ENCODE measurements at regions not wholly inside any gene's neighbourhood (a gene's known extent, or its start where the extent isn't known, plus 50 kb on each side); places are given as distances from the start of the nearest gene placed in this dataset.

DNA sequence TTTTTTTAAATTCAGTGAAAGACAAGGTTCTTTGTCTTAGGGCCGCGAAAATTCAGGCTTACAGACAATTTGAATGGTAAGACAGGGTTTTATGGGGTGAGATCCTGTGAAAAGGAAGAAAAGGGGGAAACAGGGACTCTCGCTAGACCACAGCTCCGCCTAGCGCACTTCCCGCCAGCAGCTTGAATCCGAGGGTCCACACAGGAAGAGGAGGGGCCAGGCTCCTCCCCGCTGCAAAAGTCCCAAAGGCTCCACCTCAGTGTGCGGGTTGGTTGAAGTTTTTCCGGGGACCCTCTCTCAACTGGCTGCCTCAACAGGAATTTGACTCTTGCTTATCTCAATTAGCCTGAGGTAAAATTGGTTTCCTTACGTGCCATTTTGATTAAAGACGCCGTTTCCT, 950.9 kb upstream of the CNTN5 start:
- Histone ChIP-seq H3K27me3 (ENCODE audit: insufficient read depth, low read length) (no peaks in the 10 kb centered on the region), H3K9me3 (ENCODE audit: low read length) (no peaks in the 10 kb centered on the region), H3K4me1 (ENCODE audit: insufficient read depth, low read length) (no peaks in the 10 kb centered on the region), H3K4me3 (ENCODE audit: low read length) (no peak overlapping the region), H2AFZ (ENCODE audit: low read depth, low read length) (no peak overlapping the region), H3K36me3 (ENCODE audit: insufficient read depth, low read length) (no peaks in the 10 kb centered on the region)

DNA sequence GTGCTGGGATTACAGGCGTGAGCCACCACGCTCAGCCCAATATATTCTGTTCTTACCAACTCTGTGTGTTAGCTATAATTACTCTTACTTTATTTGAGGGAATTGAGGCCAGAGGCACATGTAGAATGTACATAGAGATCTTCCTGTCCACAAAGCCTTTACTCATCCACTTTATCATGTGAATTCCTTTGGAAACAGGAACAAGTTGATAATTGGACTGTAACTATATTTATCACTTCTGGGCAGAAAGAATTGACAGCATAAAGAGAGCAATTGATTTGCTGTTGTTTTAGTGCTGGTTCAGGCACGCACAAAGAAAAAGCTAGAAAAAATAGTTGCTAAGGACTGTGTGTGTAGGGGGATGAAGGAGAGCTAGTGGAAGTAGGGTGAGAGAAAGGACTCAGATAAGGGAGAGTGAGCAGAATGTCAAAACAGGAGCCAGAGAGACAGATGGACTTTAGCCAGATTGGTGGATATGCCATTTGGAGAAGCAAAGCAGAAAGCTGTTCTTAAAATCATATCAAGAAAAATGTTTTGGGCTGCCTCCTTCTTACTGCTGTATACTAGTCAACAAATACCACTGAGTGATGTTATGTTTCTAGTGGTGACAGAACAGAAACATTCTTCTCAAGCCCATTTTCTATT, 929.8 kb upstream of the CNTN5 start:
- H3K4me1 ChIP-seq (ENCODE audit: insufficient read depth, low read length), result no peaks in the 10 kb centered on the region
- no peak overlapping the region for H3K4me3 ChIP-seq (ENCODE audit: low read length)
- H3K27me3 ChIP-seq (ENCODE audit: insufficient read depth, low read length), result no peaks in the 10 kb centered on the region
- no peaks in the 10 kb centered on the region for H3K36me3 ChIP-seq (ENCODE audit: insufficient read depth, low read length)
- H2AFZ ChIP-seq (ENCODE audit: low read depth, low read length), result no peak overlapping the region
- no peaks in the 10 kb centered on the region for H3K9me3 ChIP-seq (ENCODE audit: low read length)

DNA sequence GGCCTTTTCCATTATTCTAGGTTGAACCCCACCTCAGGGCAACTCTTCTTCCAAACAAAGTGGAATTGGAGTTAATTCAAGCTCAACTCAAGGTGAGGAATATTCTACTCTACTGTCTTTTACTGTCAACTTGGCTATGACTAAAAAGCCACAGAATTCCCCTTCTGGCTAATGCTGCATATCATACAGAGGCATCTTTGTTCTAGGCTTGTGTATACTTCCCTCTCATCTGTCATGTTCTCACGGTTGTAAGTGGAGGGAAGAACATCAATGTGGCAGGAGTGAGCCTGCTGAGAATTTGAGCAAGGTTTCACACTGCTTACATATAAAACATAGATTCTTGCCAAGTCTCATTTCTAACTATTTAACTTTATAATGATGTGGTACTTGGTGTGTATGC, 921.4 kb upstream of the CNTN5 start:
- Histone ChIP-seq H3K36me3 (ENCODE audit: insufficient read depth, low read length) (no peaks in the 10 kb centered on the region), H2AFZ (ENCODE audit: low read depth, low read length) (no peak overlapping the region), H3K4me3 (ENCODE audit: low read length) (no peak overlapping the region), H3K9me3 (ENCODE audit: low read length) (no peaks in the 10 kb centered on the region), H3K27me3 (ENCODE audit: insufficient read depth, low read length) (no peaks in the 10 kb centered on the region), H3K4me1 (ENCODE audit: insufficient read depth, low read length) (no peaks in the 10 kb centered on the region)

DNA sequence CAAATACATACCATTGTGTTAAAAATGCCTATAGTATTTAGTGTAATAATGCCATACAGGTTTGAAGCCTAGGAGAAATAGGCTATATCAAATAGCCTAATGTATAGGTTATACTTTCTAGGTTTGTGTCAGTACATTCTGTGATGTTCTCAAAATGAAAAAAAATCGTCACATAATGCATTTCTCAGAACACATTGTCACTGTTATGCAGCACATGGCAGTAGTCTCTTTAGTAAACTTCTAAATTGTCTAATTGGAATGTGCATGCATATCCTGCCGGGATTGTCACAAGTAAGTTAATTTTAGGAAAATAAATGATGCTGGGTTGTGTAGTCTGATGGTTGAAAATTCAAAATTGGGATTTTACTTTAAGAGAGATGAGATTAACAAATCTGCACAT, 920.1 kb upstream of the CNTN5 start:
- H2AFZ ChIP-seq (ENCODE audit: low read depth, low read length), result no peak overlapping the region
- H3K4me1 ChIP-seq (ENCODE audit: insufficient read depth, low read length), result no peaks in the 10 kb centered on the region
- no peak overlapping the region for H3K4me3 ChIP-seq (ENCODE audit: low read length)
- H3K27me3 ChIP-seq (ENCODE audit: insufficient read depth, low read length), result no peaks in the 10 kb centered on the region
- H3K9me3 ChIP-seq (ENCODE audit: low read length), result no peaks in the 10 kb centered on the region
- H3K36me3 ChIP-seq (ENCODE audit: insufficient read depth, low read length), result no peaks in the 10 kb centered on the region

DNA sequence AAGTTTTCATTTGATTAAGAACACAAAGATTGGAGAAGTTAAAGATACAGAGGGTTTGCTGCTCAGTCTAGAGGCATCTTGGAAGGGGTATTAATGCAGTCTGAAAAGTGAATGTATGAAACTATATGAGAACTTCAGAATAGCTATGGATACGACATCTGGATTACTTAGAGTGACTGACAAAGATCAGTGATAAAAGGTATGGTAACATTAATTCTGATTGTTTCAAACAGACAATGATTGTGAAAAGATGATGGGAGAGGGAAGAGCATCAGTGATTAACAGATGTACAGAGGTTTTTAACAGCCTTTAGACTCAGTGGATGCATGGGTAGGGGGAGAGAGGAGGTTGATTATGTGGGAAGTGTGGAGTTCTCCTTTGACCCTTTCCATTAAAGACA, 919.4 kb upstream of the CNTN5 start:
- H3K4me3 ChIP-seq (ENCODE audit: low read length), result no peak overlapping the region
- H3K9me3 ChIP-seq (ENCODE audit: low read length), result no peaks in the 10 kb centered on the region
- no peaks in the 10 kb centered on the region for H3K27me3 ChIP-seq (ENCODE audit: insufficient read depth, low read length)

DNA sequence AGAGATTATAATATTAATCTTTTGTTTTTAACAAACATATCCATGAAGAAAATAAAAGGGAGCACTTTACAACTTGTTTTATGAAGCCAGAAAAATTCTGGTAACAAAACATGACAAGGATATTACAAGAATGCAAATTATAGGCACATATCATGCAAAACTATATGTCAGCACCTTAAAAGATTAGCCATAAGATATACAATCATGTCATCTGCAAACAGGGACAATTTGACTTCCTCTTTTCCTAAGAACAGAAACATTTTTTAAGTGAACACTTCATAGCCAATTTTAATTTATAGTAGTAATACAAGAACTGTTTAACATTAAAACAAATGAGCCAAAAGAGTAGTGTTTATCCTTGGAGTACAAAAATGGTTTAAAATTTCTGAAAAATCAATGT, 916.5 kb upstream of the CNTN5 start:
- H3K36me3 ChIP-seq (ENCODE audit: insufficient read depth, low read length), result no peaks in the 10 kb centered on the region
- no peak overlapping the region for H3K4me3 ChIP-seq (ENCODE audit: low read length)
- H3K27me3 ChIP-seq (ENCODE audit: insufficient read depth, low read length), result no peaks in the 10 kb centered on the region
- H2AFZ ChIP-seq (ENCODE audit: low read depth, low read length), result no peak overlapping the region
- H3K9me3 ChIP-seq (ENCODE audit: low read length), result no peaks in the 10 kb centered on the region
- H3K4me1 ChIP-seq (ENCODE audit: insufficient read depth, low read length), result no peaks in the 10 kb centered on the region

More for the DNA sequence above, 919.4 kb upstream of the CNTN5 start:
- H3K36me3 ChIP-seq (ENCODE audit: insufficient read depth, low read length), result no peaks in the 10 kb centered on the region
- H2AFZ ChIP-seq (ENCODE audit: low read depth, low read length), result no peak overlapping the region
- no peaks in the 10 kb centered on the region for H3K4me1 ChIP-seq (ENCODE audit: insufficient read depth, low read length)

- no peaks in the 10 kb centered on the region for H3K36me3 ChIP-seq (ENCODE audit: insufficient read depth, low read length)
- no peak overlapping the region for H2AFZ ChIP-seq (ENCODE audit: low read depth, low read length)
- no peaks in the 10 kb centered on the region for H3K9me3 ChIP-seq (ENCODE audit: low read length)
- no peaks in the 10 kb centered on the region for H3K27me3 ChIP-seq (ENCODE audit: insufficient read depth, low read length)
- H3K4me1 ChIP-seq (ENCODE audit: insufficient read depth, low read length), result no peaks in the 10 kb centered on the region
- no peak overlapping the region for H3K4me3 ChIP-seq (ENCODE audit: low read length)
Measured at GRCh38 chr11:98107736-98108135, 913.0 kb upstream of the CNTN5 start.

- H3K4me3 ChIP-seq (ENCODE audit: low read length), result no peak overlapping the region
- H3K4me1 ChIP-seq (ENCODE audit: insufficient read depth, low read length), result no peaks in the 10 kb centered on the region
- H3K36me3 ChIP-seq (ENCODE audit: insufficient read depth, low read length), result no peaks in the 10 kb centered on the region
- no peaks in the 10 kb centered on the region for H3K27me3 ChIP-seq (ENCODE audit: insufficient read depth, low read length)
- H3K9me3 ChIP-seq (ENCODE audit: low read length), result no peaks in the 10 kb centered on the region
- H2AFZ ChIP-seq (ENCODE audit: low read depth, low read length), result no peak overlapping the region
Measured at GRCh38 chr11:98110030-98110429, 910.7 kb upstream of the CNTN5 start.

DNA sequence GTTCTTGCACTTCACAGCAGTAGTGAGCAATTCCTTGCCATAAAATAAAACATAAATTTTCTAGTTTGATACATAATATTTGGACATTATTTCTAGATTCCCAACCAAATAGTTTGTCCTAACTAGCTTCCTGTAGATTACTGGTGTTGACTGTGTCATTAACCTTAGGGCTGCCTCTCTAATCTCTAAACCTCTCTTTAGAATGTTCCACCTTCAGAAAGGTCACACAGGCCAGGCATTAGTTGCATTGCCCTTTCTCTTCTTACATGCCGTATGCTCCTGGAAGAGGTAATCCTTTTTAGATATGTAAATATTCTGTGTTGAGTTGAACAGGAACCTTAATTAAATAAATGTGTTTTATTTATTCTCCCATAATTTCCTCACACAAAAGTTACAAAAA, 904.9 kb upstream of the CNTN5 start:
- H3K27me3 ChIP-seq (ENCODE audit: insufficient read depth, low read length), result no peaks in the 10 kb centered on the region
- H3K4me1 ChIP-seq (ENCODE audit: insufficient read depth, low read length), result no peaks in the 10 kb centered on the region
- no peaks in the 10 kb centered on the region for H3K36me3 ChIP-seq (ENCODE audit: insufficient read depth, low read length)
- no peak overlapping the region for H2AFZ ChIP-seq (ENCODE audit: low read depth, low read length)
- H3K4me3 ChIP-seq (ENCODE audit: low read length), result no peak overlapping the region
- no peaks in the 10 kb centered on the region for H3K9me3 ChIP-seq (ENCODE audit: low read length)

GRCh38 chr11:98130117-98130625, 890.6 kb upstream of the CNTN5 start:
- no peaks in the 10 kb centered on the region for H3K36me3 ChIP-seq (ENCODE audit: insufficient read depth, low read length)
- H2AFZ ChIP-seq (ENCODE audit: low read depth, low read length), result no peak overlapping the region
- no peaks in the 10 kb centered on the region for H3K27me3 ChIP-seq (ENCODE audit: insufficient read depth, low read length)
- H3K4me3 ChIP-seq (ENCODE audit: low read length), result no peak overlapping the region
- no peaks in the 10 kb centered on the region for H3K4me1 ChIP-seq (ENCODE audit: insufficient read depth, low read length)
- H3K9me3 ChIP-seq (ENCODE audit: low read length), result no peaks in the 10 kb centered on the region

DNA sequence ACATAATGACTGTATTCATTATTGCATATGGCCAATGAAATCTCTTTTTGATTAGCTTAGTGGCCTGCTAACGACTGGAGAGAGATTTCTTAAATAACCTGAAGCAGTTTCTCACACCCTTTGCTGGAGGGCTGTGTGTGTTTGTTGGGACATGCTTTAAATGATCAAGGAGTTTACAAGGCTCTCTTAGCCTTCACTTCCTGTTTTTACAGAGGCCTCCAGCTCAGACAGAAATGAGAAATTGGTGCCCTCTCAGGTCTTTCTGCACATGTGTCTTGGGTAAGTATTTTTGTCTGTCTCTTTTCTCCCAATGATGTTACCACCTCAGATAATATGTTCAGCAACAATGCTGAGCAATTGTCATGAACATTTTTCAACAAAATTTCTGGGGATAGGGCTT, 884.4 kb upstream of the CNTN5 start:
- H3K9me3 ChIP-seq (ENCODE audit: low read length), result no peaks in the 10 kb centered on the region
- no peaks in the 10 kb centered on the region for H3K36me3 ChIP-seq (ENCODE audit: insufficient read depth, low read length)
- no peak overlapping the region for H3K4me3 ChIP-seq (ENCODE audit: low read length)
- H3K4me1 ChIP-seq (ENCODE audit: insufficient read depth, low read length), result no peaks in the 10 kb centered on the region
- no peaks in the 10 kb centered on the region for H3K27me3 ChIP-seq (ENCODE audit: insufficient read depth, low read length)
- H2AFZ ChIP-seq (ENCODE audit: low read depth, low read length), result no peak overlapping the region

DNA sequence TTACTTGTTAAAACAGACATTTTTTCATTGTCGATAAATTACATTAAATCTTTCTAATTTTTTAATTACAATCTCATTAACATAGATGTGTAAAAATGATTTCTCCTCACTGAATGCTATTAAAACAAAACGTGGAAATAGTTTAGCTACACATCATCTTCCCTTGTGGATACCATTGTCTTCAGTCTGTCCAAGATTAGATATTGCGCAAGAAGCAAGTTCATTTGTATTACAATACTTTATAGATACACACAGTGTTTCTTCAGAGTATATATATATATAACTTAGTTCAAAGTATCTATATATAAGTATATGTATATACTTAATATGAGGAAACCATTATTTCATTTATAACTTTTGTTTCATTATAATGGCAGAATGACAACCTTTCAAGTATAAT, 883.3 kb upstream of the CNTN5 start:
- Histone ChIP-seq H3K27me3 (ENCODE audit: insufficient read depth, low read length) (no peaks in the 10 kb centered on the region), H3K9me3 (ENCODE audit: low read length) (no peaks in the 10 kb centered on the region), H2AFZ (ENCODE audit: low read depth, low read length) (no peak overlapping the region), H3K4me3 (ENCODE audit: low read length) (no peak overlapping the region), H3K4me1 (ENCODE audit: insufficient read depth, low read length) (no peaks in the 10 kb centered on the region), H3K36me3 (ENCODE audit: insufficient read depth, low read length) (no peaks in the 10 kb centered on the region)

GRCh38 chr11:98143661-98144060, 877.1 kb upstream of the CNTN5 start:
- no peaks in the 10 kb centered on the region for H3K27me3 ChIP-seq (ENCODE audit: insufficient read depth, low read length)

GRCh38 chr11:98153752-98154151, 867.0 kb upstream of the CNTN5 start:
- Histone ChIP-seq H3K4me1 (ENCODE audit: insufficient read depth, low read length) (no peaks in the 10 kb centered on the region), H3K4me3 (ENCODE audit: low read length) (no peak overlapping the region), H2AFZ (ENCODE audit: low read depth, low read length) (no peak overlapping the region), H3K9me3 (ENCODE audit: low read length) (no peaks in the 10 kb centered on the region), H3K36me3 (ENCODE audit: insufficient read depth, low read length) (no peaks in the 10 kb centered on the region), H3K27me3 (ENCODE audit: insufficient read depth, low read length) (no peaks in the 10 kb centered on the region)

More at GRCh38 chr11:98143661-98144060, 877.1 kb upstream of the CNTN5 start:
- H3K36me3 ChIP-seq (ENCODE audit: insufficient read depth, low read length), result no peaks in the 10 kb centered on the region
- H3K4me3 ChIP-seq (ENCODE audit: low read length), result no peak overlapping the region
- H2AFZ ChIP-seq (ENCODE audit: low read depth, low read length), result no peak overlapping the region
- H3K9me3 ChIP-seq (ENCODE audit: low read length), result no peaks in the 10 kb centered on the region
- H3K4me1 ChIP-seq (ENCODE audit: insufficient read depth, low read length), result no peaks in the 10 kb centered on the region

Measured in neuron (in vitro differentiated cells).